ENCODE measurements at regions not wholly inside any gene's neighbourhood (a gene's known extent, or its start where the extent isn't known, plus 50 kb on each side); places are given as distances from the start of the nearest gene placed in this dataset.
"Not testable (repeated sequence)": the region's sequence is repeated elsewhere in the genome, so short reads cannot be mapped to it uniquely, and the experiment has no call there.

DNA sequence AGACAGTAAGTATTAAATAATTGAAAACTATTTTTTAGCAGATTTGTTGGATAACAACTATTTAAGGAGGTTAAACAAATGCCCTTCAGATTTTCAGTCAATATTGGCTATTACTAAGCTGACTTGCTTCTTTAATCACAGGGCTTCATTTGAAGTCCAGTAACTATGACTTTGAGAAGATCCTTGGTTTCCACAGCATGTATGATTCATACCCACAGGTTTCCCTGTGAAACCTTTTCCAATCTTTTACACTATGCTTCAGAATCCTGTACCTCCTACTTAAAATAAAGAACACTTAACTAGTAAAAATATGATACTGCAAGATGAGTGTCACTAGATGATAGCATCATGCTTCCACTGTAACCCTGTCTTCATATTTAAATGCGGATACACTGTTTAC lies 211.9 kb downstream of the SPATA31A1 start:
- DNase-seq = not testable (repeated sequence)

DNA sequence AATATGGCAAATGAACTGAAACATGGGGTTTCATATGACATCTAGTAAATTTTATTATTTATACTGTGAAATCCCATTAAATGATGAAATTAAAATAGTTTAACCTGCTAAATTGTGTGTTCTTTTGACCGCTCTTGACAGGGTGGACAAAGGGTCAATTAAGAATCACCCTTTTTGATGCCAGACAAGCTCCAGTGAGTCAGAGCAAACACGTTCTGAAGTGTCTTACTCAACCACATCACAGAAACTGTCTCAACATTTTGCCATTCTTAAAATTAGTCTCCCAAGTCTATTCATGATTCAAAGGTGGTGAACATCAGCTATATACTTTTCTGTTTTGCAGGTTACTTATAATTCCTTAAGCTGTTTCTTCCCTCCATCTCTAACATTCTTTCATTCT lies 213.4 kb downstream of the SPATA31A1 start:
- DNase-seq = not testable (repeated sequence)

DNA sequence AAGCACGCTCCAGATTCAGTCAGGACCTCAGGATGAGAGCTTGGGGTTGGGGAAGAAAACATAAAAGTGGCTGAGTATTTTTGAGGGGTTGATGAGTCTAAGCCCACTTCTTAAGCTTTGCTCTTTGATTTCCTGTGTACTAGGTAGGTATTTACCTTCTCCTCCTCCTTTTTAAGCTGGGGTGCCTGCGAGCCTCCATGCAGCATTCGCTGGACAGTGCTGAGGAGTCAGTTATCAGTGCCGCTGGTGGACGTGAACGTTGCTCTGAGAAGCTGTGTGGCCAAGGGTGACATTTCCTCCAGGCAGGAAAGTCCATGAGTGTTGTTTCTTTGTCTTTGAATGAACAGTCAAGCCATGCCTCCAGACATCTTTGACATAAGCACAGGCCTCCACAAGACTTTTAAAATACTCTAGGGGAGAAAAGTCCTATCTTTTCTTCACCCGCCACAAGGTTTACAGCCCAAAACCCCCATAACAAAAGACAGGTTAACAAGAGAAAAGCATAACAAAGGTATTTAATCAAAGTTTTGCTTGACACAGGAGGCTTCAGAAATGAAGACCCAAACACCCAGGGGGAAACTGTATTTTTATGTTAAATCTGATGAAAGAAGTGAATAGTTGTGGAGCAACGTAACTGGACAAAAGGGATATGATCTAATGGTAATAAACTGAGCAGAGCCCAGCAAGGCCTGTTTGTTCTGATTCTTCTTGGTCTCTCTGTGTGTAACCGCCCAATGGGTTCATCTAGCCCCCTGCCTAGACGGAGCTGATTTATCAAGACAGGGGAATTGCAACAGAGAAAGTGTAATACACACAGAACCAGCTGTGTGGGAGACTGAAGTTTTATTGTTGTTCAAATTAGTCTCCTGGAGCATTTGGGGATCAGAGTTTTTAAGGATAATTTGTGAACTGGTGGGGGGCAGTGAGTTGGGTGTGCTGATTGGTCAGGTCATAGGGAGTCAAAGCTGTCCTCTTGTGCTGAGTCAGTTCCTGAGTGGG lies 217.9 kb downstream of the SPATA31A1 start:
- not testable (repeated sequence) for DNase-seq

DNA sequence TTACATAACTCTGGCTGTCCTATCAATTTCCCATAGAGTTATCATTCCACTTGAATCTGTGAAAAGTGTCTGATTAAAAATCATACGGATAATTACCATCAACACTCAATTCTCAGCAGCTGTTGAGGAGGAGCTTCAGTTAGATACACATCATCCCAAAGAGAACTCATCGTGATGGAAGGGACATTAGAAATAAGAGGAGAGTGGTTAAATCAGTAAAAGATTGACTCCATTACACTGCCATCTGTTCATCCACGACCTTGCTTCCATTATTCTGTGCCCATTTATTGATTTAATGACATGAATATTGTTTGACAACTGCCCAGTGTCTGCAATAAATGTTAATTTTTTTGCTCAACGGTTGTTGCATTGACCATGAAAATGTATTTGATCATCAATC lies 223.5 kb downstream of the SPATA31A1 start:
- DNase-seq = not testable (repeated sequence)

DNA sequence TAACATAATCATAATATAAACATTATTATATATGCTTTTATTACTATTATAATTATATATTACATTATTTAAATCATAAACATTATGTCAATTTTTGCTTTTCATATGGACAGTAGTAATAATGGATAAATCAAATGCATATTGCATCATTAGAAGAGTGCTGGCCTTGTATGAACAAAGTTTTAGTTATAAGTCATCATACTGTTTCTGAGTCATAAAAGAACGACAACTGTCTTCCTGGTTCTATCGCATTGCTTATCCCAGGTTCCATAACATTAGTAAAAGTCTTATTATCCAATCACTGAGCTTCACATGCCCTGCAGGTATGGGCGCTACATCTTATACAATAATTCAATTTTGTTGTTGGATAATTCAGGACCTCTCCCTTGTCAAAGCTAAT lies 225.8 kb downstream of the SPATA31A1 start:
- not testable (repeated sequence) for DNase-seq

DNA sequence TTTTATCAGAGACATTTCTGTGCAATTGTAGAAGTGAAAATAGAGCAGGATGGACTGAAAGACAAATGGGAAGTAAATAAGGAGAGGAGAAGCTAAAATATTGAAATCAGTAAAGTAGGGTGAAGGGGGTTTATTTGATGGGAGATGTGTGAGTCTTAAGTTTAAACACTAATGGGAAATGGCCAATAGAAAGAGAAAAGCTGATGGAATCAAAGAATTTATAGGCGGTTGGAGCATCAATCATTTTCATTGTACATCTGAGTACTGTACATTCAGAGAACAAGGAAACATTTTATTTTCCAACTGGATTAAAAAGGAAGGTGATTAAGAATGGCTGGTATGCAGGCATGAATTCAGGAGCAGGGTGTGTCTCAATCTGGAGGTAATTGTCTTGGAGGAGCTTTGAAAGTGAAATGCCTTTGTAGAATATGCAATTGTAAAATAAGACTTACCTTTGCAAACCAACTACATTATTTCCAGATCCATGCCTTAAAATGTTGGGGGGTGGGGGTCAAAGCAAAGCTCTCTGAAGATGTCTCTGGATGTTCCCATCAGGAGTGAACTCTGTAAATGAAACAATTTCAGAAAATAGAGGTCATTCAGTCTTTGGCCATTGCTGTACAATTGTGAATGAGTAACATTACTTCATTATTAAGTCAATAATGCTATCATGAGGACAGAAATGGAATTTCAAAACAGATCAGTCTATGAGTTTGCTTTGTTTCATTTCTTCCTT lies 227.4 kb downstream of the SPATA31A1 start:
- not testable (repeated sequence) for DNase-seq

DNA sequence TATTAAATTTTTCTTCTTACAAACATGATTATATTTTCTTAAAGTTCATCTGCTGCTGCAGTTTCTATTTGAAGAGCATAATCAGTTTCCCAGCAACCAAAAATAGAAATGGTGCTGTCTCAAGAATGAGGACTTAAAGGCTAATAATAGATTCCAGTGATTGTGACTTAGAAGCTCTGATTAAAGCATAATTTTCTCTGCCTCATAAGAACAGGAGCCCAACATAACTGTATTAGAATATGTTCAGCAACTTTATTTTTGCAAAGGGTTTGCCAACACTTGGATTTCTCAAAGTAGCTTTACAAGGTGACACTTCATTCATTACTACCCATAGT lies 227.9 kb downstream of the SPATA31A1 start:
- DNase-seq = not testable (repeated sequence)

DNA sequence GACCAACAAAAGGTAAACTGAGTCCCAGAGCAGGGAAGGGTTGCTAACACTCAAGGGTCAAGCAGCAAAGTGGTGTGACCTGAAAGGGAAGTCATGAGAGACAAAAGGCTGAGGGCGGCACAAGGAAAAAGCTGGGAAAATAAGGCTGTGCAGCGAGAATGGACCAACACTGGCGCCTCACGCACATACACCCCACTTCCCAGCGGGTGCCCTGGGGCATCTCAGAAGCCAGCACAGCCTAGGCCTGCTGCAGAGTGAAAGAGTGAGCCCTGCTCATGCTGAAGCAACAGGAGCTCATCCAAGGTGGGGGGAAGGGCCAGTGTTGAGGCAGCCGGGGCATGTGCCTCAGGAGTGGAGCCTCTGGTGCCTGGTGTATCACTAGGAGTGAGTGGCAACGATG lies 229.8 kb downstream of the SPATA31A1 start:
- not testable (repeated sequence) for DNase-seq

DNA sequence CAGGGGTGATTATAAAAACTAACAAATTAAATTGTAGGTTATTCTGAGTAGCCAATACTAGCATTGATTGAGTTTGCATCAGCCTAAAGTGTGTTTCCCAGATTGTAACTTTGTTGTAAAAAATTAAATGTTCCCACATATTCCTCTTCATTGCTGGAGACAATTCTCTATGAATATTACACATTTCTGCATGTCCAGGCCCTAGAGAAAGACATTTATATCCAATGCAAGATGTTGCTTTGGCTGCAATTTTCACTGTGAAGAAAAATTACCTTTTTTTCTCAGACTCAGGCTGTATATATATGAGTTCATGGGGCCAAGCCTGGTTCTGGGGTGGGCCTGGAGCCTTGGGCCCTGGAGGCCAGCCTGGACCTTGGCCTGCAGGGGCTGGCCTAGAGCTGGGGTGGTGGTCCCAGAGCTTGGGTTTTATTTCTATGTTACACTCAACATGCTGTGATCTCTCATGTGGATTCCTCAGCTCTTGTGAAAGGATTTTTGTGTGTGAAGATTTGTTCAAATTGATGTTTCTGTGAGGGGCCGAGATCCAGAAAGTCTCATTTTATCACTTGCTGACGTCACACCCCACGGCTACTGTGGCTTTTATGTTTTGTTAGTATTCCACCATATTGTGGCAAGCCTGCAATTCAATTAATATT lies 232.5 kb downstream of the SPATA31A1 start:
- DNase-seq = no peak

DNA sequence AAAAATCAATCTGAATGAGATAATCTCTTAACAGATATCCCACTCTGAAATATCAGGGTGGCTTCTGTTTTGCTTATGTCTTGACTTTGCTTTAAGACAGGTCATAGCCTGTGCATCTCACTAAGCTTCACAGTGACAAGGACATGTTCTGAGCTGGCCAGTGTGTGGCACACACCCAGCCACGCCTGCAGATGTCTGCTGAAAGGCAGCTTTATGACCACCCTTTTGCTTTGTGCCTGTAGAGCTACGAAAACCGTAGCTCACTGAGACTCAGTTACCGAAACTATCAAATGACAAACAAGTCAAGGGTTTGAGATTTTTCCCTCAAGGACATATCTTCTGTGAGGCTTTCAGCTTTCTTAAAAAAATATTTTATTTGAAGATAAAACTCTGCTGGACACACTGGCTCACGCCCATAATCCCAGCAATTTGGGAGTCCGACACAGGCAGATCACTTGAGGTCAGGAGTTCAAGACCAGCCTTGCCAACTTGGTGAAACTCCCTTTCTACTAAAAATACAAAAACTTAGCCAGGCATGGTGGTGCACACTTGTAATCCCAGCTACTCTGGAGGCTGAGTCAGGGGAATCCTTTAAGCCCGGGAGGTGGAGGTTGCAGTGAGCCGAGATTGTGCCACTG lies 233.2 kb downstream of the SPATA31A1 start:
- DNase-seq = no peak

DNA sequence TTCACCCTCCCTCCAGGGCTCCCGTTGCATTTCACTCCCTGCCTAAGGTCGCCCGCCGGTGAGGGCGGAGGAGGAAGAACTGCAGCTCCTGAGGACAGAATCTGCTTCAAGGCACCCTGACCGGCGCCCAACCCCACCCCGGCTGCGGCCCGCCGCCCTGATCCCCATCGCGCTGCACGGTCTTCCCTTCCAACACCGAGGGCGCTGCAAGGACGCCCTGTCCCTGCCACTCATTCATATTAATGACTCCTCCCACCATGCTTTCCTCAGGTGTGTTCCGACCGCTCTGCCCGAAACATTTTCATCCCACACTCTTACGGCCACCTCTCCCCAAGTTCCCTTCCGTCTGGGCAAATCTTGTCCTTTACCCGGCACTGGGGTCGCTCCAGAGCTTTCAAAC lies 248.6 kb downstream of the SPATA31A1 start:
- DNase-seq = not testable (repeated sequence)

DNA sequence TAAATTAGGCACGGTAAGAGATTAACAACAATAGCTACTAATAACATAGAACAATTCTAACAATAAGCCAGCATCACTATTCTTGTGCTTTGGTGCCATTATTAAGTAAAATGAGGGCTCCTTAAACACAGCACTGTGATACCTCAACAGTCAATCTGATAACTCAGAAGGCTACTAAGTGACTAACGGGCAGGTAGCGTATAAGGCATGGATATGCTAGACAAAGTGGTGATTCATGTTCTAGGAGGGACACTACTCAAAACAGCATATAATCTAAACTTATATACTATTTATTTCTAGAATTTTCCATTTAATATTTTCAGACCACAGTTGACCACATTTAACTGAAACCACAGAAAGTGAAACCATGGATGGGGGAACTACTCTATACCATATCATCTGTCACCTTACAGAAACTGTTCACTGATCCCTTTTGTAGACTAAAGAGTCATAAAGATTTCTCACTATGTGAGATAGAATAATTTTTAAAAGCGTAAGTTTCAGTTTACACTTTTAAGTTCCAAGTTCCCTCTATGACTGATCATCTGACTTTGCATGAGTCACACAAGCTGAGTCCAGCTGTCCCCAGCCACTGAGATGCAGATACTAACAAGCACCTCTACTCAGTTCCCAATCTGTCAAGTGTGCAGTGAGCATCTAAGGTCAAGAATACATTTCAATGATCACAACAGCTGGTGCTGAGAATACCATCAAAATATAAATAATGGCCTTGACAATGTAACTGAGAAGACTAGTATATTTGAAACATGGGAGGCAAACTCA lies 256.2 kb downstream of the SPATA31A1 start:
- not testable (repeated sequence) for DNase-seq

DNA sequence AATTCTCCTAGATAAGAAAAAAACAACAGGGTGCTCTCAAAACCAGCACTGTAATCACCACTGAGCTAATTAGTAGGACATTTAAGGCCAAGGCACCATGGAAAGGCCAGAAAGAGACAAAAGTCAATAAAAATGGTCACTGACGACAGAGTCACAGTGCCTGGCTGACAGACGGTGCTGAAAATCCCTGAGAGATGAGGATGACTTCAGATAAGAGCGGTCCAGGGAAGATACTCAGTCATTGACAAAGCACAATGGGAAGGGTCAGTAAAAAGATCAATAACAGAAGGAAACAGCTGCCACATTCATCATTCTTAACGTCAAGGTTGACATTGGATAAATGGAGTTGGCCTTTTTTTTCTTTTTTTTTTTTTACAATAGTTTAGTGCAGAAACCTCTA lies 261.0 kb downstream of the SPATA31A1 start:
- not testable (repeated sequence) for DNase-seq

DNA sequence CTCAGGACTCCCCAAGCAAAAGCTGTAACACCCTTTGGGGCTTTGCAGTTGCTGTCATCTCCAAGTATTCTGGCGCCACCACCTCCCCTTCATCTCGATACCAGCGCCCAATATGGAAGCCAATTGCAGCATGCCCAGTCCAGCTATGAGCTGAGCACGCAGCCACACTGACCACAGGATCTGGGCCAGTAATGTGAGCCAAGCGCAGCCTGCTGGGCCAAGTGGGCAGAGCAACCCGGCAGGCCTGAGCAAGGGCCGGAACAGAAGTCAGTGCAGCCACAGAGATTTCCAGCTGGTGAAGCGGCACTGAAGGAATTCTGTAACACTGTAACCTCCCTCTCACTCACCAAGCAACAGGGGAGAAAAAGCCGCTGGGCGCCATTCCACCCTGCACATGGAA lies 268.6 kb downstream of the SPATA31A1 start:
- not testable (repeated sequence) for DNase-seq

DNA sequence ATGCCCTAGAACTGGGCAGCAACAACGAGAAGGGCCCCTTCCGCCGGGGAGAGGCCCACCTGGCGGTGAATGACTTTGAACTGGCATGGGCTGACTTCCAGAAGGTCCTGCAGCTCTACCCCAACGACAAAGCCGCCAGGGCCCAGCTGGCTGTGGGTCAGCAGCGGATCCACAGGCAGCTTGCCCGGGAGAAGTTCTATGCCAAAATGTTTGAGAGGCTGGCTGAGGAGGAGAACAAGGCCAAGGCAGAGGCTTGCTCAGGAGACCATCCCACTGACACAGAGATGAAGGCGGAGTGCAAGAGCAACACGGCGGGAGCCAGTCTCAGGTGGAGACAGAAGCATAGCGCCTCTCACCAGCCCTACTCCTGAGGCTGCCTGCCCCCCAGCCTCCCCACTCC lies 276.6 kb downstream of the SPATA31A1 start:
- not testable (repeated sequence) for DNase-seq

DNA sequence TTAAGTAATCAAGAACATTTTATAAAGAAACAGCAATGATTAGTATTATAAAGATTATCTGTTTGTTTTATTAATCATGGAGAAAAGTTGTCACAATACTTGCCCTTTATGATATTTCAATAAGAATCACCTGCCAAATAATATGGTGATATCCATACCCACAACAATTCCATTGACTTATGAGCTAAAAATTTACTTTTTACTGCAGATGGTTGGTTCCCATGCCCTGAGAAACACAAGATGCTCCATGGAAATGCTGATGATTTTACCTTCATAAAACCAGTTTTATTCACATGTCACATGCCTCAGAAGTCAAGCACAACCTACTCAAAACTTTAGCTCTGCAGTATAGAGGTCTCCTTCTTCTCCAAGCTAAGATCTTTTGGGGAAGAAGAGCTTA lies 293.6 kb downstream of the SPATA31A1 start:
- DNase-seq = not testable (repeated sequence)

DNA sequence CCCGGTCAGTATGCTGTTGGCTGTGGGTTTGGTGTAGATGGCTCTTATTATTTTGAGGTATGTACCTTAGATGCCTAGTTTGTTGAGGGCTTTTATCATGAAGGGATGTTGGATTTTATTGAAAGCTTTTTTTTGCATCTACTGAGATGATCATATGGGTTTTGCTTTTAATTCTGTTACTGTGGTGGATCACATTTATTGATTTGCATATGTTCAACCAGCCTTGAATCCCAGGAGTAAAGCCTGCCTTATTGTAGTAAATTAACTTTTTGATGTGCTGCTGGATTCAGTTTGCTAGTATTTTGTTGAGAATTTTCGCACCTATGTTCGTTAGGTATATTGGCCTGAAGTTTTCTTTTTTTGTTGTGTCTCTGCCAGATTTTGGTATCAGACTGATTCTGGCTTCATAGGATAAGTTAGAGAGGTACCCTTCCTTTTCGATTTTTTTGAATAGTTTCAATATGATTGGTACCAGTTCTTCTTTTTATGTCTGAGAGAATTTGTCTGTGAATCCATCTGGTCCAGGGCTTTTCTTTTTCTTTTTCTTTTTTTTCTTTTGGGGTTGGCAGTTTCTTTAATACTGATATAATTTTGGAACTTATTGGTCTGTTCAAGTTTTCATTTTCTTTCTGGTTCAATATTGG lies 301.6 kb downstream of the SPATA31A1 start:
- not testable (repeated sequence) for DNase-seq

DNA sequence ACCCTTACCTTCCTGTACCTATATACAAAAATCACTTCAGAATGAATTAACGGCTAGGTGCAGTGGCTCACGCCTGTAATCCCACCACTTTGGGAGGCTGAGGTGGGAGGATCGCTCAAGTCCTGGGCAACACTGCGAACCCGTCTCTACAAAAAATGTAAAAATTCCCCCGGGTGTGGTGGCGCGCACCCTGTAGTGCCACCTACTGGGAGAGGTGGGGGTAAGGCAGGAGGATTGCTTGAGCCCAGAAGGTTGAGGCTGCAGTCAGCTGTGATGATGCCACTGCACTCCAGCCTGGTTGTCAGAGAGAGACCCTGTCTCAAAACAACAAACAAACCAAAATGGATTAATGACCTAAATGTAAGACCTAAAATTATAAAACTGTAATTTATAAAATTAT lies 307.6 kb downstream of the SPATA31A1 start:
- not testable (repeated sequence) for DNase-seq

DNA sequence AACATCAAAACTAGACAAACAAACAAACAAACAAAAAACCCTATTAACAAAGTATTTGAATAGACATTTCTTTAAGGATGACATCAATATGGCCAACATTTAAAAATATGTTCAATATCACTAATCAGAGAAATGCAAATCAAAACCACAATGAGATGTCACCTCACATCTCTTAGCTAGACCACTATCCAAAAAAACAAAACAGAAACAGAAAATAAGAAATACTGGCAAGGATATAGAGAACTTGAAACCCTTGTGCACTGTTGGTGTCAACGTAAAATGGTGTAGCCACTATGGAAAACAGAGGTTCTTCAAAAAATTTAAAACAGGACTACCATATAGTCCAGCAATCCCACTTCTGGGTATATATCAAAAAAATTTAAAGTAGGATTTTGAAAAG lies 308.2 kb downstream of the SPATA31A1 start:
- DNase-seq = not testable (repeated sequence)

DNA sequence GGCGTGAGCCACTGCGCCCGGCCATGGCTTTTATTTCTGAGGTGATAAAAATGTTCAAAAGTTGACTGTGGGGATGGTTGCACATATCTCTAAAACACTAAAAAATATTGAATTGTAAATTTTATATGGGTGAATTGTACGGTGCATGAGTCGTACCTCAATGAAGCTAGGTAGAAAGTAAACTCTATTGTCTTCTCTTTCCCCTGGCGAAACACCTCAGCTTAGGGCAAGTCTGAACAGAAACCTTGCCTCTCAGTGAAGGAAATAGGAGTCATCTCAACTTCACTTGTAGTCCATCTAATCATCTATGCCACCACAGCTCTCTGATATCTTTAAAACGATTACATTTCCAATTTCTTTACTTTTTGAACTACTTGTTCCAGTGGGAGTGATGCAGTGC lies 309.6 kb downstream of the SPATA31A1 start:
- DNase-seq = not testable (repeated sequence)

DNA sequence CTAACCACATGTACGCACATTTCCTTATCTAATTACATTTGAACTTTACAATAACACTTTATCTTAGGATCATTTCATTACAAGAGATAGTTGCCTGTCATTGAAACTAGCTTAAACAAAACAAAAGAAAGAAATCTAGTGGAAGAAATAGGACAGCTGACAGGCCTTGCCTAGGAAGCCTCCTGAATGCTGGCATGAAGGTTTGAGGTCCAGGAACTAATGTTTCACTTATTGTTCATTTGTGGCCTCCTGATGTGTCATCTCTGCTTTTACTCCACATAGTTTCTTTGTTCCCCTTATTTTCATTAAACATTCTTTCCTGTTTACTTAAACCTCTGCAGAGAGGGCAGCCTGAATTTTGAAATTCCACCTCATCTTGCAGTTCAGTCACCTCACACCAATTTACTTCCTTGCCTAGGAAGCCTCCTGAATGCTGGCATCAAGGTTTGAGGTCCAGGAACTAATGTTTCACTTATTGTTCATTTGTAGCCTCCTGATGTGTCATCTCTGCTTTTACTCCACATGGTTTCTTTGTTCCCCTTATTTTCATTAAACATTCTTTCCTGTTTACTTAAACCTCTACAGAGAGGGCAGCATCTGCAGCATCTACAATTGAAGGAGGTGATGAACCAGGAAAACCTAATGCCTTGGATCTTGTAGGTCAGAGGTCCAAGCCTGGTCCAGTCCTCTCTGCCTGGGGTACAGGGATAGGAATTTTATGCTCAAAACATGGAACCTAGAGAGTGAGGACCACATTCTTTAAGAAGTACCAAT lies 319.2 kb downstream of the SPATA31A1 start:
- not testable (repeated sequence) for DNase-seq
